Thyroid gland (tissue), 4 donors: ENCODE measurements at regions not wholly inside any gene's neighbourhood (a gene's known extent, or its start where the extent isn't known, plus 50 kb on each side); places are given as distances from the start of the nearest gene placed in this dataset.

Experiments
- CTCF ChIP-seq, 6 experiments: fragments of 200-600 bp in 3 of 6; fragments of 450-650 bp in 3 of 6; sonication (generic) in 3 of 6; IDR thresholded peaks; one replicate each; pipeline ENCODE4 v1.5.1; 2016 to 2019; ENCODE audit warnings: antibody characterized with exemption in 6 of 6, mild to moderate bottlenecking in 2 of 6, inconsistent platforms in 1 of 6, moderate library complexity in 1 of 6
- POLR2A ChIP-seq, 2 donors: fragments of 450-650 bp; IDR thresholded peaks; one replicate each; pipeline ENCODE4 v1.6.1; 2017; ENCODE audit warnings: antibody characterized with exemption in 2 of 2, mild to moderate bottlenecking in 2 of 2, moderate library complexity in 1 of 2

- TF ChIP-seq CTCF (IDR thresholded peaks at IDR 0.05) (no peak), POLR2A (IDR thresholded peaks at IDR 0.05) (no peak)
Observed at GRCh38 chr6:2497922-2498623, 252.6 kb downstream of the MYLK4 start.
